Head of caudate nucleus (tissue), 42 donors: ENCODE measurements at regions not wholly inside any gene's neighbourhood (a gene's known extent, or its start where the extent isn't known, plus 50 kb on each side); places are given as distances from the start of the nearest gene placed in this dataset.
A peak's percentile ranks its signal among the peaks of the same experiment; 100 is the strongest.
"Not testable (repeated sequence)": the region's sequence is repeated elsewhere in the genome, so short reads cannot be mapped to it uniquely, and the experiment has no call there.

Source experiments
- DNase-seq, 42 donors: peaks; one replicate each; pipeline versions ENCODE4 v3.0.0 to v3.0.0-alpha.2; 2020 to 2021; ENCODE audit warnings: mixed read lengths in 7 of 42
- intact Hi-C: fragments of 100-400 bp; cut with DNase I; formaldehyde crosslinking; loops from one replicate; pipeline ENCODE4 v1.15.0; 2022

DNA sequence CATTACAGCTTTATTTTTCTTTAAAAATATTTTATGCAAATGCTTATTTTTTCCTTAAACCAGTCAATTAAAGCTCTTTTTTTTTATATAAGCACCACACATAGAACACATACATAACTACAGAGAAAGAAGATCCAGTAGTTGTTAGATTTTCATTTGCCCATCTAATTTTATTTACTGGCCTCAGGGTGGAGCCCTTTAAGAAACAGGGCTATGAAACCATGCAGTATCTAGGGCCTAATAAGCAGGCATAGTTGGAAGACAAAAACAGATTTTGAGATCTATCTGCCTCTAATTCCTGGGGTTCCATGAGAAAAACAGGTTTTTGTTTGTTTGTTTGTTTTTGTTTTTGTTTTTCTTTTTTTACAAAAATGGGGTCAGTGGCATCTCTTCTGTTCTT, 120.6 kb downstream of the BCHE start:
- intact Hi-C loops, result no loop called here
- DNase-seq, result no peak

DNA sequence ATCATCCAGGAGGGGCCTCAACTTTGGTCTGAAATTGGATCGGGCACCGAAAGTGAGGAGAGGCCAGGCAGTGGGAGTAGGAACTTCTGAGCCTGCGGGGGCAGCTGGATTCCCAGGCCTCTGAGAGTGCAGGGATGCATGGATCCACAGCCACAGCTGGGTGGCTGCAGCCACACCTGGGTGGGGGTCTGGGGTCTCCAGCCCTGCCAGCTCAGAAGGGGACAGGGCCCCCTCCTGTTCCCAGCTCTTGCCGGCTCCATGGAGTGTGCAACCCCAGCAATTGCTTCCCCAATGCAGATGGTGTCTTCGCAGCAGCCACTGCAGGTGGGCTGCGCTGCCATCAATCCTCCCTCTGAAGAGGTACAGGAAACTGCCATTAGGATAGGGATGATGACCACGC, 123.7 kb downstream of the BCHE start:
- intact Hi-C loops, result no loop called here
- no peak for DNase-seq

DNA sequence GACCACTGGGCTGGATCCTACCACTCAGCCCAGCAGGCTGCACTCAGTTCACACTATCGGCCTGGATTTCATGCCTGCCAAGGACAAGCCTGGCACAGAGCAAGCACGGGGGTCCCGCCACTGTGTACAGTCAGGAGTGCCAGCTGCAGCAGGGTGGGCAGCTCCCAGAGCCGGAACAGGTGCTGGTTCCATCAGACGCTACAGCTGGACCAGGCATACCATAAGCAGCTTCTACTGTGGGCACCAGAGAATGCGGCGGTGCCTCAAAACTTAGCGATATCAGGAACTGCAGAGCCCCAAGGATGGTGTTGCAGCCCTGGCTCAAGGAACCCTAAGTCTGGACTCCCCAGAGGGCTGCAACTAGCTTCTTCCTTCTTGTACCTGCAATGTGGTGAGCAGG, 124.8 kb downstream of the BCHE start:
- intact Hi-C loops, result no loop called here
- no peak for DNase-seq

DNA sequence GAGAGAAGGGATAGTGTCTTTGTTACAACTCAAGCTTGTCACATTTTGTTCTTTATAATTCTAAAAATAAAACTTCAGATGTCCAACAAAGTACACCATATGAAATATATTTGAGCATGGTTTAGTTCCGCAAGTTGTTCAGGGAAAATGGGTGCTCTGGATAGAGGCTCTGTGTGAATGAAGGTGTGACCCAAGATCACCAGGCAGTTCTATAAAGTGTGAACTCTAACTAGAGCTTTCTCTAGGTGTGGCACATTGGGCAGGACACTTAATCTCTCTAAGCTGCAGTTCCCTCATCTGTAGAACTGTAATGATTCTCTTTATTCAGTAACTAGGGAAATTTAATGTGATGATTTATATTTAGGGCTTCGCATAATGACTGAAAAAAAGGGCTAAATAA, 139.3 kb downstream of the BCHE start:
- intact Hi-C loops, result no loop called here
- no peak for DNase-seq

DNA sequence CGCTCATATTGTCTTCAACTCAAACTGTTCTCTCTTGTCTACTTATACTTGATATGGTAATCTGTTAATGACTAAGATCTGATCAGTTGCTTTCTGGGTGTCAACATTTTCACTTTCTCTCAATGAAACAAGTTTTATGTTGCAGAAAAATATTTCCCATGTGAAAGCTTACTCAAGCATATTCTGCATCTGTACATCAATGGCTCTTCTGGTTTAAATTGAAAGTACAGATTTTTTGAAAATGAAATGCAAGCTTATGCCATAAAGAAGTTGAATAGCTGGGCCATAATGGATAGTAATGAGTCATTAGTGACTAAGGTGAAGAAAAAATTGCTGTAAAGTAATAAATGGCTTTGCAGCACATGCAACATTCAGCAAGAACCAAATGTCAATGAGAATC, 140.7 kb downstream of the BCHE start:
- DNase-seq, result no peak
- intact Hi-C loops, result no loop called here

DNA sequence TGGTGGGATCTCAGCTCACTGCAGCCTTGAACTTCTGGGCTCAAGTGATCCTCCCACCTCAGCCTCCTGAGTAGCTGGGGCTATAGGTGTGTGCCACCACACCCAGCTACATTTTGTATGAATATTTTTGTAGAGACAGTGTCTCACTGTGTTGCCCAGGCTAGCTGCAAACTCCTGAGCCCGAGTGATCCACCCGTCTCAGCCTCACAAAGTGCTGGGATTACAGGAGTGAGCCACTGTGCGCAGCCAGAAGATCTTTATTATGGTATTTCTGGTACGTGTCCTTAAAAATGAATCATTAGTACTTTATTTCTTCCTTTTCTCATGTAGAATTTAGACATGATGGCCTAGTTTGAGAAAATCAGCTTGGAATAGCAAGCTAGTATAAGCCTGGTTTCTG, 153.3 kb downstream of the BCHE start:
- DNase-seq, result no peak
- intact Hi-C loops, result no loop called here

DNA sequence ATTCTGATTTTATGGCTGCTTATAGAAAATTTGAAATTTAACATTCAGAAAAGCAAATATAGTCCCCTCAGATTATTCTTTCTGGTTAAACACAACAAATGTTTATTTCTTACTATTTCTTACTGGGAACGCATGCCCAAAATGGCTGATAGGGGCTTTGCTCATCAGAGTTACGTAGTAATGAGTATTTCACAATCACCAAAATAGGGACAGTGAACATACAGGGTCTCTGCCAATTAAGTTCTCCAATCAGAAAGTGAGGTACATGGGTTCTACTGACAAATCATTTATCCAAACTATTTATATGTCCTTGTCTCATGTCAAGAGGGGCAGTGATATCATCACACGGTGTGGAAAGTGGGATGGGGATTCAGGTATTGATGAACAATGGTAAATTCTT, 154.5 kb downstream of the BCHE start:
- no peak for DNase-seq
- intact Hi-C loops, result no loop called here

DNA sequence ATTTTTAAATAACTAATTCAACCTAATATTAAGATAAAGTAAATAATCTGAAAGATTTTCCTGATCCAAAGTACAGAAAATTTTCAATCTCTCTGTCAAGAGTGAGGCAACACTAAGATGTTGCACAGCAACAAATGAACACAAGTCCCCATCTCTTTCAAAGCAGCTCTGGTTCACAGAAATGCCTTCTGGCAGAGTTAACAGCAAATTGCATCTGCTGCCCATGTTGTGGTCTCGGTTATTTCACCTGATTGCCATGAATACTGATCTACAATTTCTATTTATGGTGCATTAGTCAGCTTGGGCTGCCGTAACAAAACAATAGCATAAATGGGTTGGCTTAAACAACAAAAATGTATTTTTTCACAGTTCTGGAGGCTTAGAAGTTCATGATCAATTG, 167.3 kb downstream of the BCHE start:
- intact Hi-C loops, result no loop called here
- DNase-seq, result no peak

DNA sequence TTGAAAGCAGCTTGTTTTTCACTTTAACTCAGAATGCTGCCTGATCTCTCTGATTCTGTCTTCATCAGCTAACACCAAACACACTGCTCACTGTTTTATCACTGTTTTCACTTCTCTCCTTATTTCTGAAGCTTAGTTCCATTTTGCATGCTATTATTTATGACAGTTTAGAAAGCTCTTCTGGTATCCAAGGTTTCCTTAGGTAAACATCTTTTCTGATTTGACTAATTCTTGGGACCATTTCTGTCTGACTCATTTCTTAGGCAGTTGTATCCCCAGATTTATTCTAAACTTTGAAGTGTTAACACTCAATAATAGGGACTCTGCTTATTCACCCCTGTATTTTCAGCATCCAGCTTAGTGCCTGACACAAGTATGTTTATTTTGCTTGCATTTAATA, 167.7 kb downstream of the BCHE start:
- intact Hi-C loops, result no loop called here
- DNase-seq, result no peak

DNA sequence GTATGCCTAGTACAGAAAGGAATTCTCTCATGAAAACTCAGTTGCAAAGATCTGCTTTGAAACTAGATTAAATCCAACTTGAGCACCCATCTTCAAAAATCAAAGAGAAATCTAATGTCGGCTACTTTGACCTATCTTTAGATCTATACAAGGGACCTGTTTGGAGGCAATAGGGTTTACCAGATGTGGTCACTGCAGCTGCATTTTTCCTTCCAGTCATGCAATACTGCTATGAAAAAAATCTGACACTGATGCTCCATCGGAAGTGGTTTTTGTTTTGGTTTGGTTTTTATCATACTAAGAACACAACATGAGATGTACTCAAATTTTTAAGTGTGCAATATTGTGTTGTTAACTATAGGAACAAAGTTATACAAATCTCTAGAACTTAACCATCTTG, 169.5 kb downstream of the BCHE start:
- intact Hi-C loops, result no loop called here
- DNase-seq, result no peak

DNA sequence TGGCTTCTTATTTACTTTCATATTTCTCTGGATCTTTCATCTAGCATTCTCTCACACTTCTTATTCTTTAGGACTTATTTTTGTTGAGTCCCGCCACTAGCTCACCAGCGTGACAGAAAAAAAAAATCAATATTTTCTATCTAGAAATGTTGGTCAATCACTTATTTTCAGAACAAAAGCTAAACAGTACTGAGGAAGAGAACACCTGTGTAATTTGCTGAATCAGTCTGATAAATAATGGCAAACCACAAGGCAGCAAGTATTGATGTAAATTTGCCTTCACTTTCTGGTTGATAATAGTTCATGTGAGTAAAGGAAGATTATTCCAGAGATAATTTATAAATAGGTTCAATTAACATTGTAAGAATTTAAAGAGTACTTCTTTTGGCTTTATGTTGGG, 179.2 kb downstream of the BCHE start:
- intact Hi-C loops, result no loop called here
- DNase-seq, result no peak

DNA sequence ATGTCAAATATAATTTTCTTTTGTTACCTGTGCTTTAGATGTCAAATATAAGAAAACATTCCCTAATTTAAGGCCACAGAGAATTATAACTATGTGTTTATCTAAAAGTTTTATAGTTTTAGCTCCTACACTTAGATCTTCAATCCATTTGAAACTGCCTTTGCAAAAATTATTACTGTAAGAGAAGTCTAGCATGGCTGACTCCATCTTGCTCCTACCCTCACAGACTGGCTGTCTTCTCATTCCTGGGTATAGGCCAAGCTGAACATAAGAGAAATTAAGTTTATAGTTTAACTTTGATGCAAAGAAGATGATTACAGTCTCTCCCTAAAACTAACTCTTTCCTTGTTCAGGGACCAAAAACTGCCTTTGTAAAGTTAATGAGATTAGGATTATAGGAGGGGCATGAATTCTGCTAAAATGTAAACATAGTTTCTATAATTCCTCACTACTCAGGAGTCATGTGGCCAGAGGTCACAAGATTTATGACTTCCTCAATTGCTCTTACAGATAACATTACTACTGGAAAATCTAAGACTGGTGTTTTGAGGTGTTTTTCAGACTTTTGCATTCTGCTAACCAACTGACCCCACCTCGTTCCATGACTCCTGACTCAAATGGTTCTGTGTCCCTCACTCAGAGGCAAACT, 184.0 kb downstream of the BCHE start:
- intact Hi-C loops, result no loop called here
- DNase-seq, result no peak

DNA sequence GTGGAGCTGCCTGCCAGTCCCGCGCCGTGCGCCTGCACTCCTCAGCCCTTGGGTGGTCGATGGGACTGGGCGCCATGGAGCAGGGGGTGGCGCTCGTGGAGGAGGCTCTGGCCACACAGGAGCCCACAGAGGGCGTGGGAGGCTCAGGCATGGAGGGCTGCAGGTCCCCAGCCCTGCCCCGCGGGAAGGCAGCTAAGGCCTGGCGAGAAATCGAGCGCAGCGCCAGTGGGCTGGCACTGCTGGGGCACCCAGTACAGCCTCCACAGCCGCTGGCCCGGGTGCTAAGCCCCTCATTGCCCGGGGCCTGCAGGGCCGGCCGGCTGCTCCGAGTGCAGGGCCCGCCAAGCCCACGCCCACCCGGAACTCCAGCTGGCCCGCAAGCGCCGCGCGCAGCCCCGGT, 187.9 kb downstream of the BCHE start:
- intact Hi-C loops, DNase-seq: not testable (repeated sequence)

DNA sequence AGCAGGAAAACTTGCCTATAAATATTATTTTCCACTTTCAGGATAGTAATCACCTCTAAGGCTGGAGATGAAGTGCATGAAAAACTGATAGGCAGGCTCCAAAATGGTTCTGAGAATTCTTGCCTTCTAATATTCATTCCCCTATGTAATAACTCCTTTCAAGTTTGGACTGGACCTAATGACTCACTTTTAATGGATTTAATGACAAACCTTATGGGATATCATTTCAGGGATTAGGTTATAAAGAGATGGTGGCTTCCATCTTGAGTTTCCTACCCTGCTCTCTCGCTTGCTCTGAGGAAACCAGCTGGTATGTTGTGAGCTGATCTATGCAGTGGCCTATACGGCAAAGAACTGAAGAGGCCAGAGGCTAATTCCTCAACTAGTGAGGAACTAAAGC, 192.0 kb downstream of the BCHE start:
- intact Hi-C loops, result no loop called here
- no peak for DNase-seq

DNA sequence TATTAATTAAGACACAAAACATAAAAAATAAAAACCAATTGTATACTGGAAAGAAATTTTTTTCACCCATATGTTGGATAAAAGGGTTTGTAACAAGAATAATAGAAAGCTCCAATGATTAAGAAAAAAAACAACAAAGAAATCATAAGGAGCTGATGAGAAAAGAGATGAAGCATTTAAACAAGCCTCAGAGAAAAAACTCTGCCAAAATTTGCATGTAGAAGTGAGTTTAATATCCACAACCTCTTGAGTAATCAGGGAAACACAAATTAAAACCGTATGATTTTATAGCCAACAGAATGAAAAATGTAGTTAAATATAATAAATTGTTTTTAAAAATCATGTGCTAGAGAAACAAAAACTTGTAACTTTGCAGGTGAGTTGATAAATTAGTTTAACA, 192.9 kb downstream of the BCHE start:
- no peak for DNase-seq
- intact Hi-C loops, result no loop called here

DNA sequence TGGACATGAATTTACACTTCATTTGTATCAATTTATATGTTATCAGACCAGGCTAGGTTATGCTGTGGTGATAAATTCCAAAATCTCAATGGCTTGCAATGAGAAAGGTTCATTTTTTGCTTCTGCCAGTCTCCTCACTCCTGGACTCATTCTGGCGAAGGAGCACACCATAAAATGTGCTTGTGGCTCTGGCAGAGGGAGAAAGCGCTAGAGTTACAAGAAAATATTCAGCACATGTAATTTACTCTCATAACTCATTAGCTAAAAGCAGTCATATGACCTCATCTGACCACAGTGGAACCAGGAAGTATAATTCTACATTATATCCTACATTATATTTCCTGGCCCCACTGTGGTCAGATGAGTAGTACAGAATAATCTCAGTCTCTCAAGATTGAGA, 193.8 kb downstream of the BCHE start:
- intact Hi-C loops, result no loop called here
- no peak for DNase-seq

DNA sequence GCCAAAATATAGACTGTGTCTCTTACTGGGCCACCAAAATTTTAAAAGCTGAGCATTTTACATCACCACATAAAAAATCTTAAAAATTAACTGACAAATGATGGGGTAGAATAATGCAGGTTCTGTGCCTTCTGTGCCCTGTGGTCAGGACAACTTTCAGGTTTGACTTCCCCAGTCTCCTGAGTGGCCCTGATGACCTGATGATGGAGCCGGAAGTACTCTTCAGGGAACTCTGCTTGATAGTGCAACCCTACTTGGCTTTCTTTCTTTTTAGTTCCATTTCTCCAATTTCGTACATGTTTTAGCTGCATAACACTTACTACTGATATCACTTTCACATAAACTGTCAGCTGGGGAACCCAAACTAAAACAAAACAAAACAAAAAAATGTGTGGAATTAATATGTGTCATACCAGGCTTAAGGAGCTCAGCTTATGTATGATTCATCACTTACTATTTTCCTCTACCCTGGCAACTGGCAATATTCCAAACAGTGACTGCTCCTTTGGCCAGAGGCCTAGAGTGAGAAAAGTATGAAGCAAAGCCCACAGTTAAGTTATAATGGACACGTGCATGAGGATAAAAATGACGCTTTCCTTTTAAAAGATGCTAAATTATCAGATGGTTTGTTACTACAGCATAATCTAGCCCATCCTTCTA, 194.3 kb downstream of the BCHE start:
- intact Hi-C loops, result no loop called here
- peak in 1 of 42 donors; percentile 5 for DNase-seq

DNA sequence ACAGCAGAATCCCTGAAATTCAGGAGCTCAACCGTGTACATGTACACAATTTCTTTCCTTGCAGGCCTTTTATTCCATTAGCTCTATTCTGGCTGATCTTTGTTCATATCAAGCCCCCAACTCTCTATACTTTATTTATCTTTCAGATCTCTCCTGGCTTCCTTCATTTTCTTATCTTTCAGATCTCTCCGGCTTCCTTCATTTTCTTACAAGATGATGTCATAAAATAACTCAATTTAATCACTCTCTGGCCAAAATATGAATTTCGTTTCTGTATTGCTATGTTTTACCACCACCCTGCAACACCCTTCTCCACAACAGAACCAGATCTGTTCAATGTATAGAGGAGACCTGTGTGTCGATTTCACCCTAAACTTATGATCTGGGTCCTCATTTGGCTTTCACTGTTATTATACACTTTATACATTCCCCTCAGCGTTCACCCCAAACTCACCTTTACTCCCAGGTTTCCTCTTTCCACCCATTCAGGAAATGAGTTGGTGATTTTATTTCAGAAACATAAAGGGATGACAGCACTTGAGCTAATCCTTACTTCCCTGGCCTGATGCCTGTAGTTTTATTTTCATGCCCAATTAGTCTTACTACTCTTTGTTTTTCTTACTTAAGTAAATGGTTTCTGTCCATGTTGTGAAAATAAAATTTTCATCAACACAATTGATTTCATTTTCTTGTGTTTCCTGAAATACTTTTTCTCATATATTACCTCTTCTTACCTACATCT, 195.5 kb downstream of the BCHE start:
- no peak for DNase-seq
- intact Hi-C loops, result no loop called here

DNA sequence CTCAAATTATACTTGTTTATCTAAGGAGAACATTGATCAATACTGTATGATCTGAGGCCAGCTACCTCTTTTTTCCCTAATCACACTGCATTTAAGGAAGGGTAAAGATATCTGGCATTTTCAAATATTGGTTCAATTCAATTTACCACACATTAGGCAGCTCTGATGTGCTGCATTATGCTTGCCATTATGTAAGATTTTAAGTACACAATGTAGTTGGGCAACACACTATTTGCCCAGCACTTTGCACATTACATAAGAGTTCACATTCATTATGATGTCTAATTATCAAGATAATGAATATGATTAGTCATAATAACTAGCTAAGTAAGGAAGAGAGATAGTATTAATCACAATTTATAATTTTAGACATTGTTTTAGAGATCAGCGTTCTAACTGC, 196.3 kb downstream of the BCHE start:
- intact Hi-C loops, result no loop called here
- no peak for DNase-seq

DNA sequence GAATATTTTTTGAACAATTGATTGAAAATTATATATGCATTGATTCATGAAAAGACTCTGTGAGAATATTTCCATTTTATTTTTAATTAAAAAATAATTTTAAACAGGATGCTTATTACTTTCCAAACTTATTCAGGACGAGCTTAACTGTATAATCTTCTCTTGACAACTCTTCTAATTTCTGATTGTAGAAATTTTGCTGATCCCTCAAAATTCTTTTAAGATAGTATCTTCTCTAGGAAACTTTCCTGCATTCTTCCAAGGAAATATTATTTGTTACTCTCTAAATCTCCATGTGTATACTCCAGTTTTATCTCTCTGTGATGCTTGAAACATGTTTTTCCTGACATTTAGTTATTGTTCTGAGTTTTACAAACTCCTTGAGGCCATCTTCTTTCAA, 197.2 kb downstream of the BCHE start:
- DNase-seq, result no peak
- intact Hi-C loops, result no loop called here

DNA sequence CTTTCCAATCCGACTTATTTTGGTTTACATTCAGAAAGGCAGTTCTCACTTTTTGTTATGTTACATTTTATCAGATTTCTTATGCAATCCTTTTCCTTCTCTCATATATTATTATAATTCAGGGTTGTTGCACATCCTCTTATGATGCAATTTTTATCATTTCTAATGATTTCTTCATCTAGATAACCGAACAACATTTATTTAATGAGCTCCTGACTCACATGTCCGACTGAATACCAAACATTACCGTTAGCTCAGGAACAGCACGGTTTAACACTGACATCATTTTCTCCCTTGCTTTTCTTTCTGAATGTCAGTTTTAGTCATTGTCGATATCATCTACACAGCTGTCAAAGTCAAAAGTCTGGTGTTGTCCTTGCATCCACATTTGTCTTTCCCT, 199.2 kb downstream of the BCHE start:
- DNase-seq, result no peak
- intact Hi-C loops, result no loop called here
